PC-9 (cell line): ENCODE measurements at regions not wholly inside any gene's neighbourhood (a gene's known extent, or its start where the extent isn't known, plus 50 kb on each side); places are given as distances from the start of the nearest gene placed in this dataset.

Experiments
- CTCF ChIP-seq: fragments of 200-600 bp; sonication (generic); conservative IDR thresholded peaks from 2 replicates; pipeline ENCODE4 v1.6.1; 2017; ENCODE audit warnings: mixed run types, antibody characterized with exemption, mild to moderate bottlenecking, moderate library complexity
- EZH2 ChIP-seq: fragments of 200-600 bp; sonication (generic); IDR thresholded peaks from 2 replicates; pipeline ENCODE4 v1.8.0; 2017; ENCODE audit warnings: antibody characterized with exemption, low read depth

- TF ChIP-seq EZH2 (no peak), CTCF (no peak)
Measured at GRCh38 chr10:106309376-106309775, 855.1 kb downstream of the SORCS1 start.
